Astrocyte (in vitro differentiated cells and primary cell): ENCODE measurements at regions not wholly inside any gene's neighbourhood (a gene's known extent, or its start where the extent isn't known, plus 50 kb on each side); places are given as distances from the start of the nearest gene placed in this dataset.

Experiments used
- DNase-seq: peaks from one replicate; pipeline ENCODE4 v3.0.0-alpha.2; 2010; ENCODE audit warnings: low read depth
- FAIRE-seq: peaks from 2 replicates; lab custom pipeline; 2011; peaks lifted over from hg19 to GRCh38; lab: Jason Lieb, UNC
- H2AFZ ChIP-seq: 2 replicates; pipeline ENCODE4 v1.6.0; 2012; ENCODE audit warnings: low read depth, low read length, inconsistent platforms
- H3K27ac ChIP-seq: 2 replicates; pipeline ENCODE4 v1.5.1; 2011; ENCODE audit warnings: low read depth, low read length, inconsistent platforms
- H3K27me3 ChIP-seq: 2 replicates; pipeline ENCODE4 v1.6.0; 2011; ENCODE audit warnings: low read length, inconsistent platforms; ENCODE audit not compliant: insufficient read depth
- H3K36me3 ChIP-seq: 2 replicates; pipeline ENCODE4 v1.5.1; 2011; ENCODE audit warnings: low read length, inconsistent platforms; ENCODE audit not compliant: insufficient read depth
- H3K4me1 ChIP-seq: 2 replicates; pipeline ENCODE4 v1.5.1; 2011; ENCODE audit warnings: low read length, inconsistent platforms; ENCODE audit not compliant: insufficient read depth
- H3K4me2 ChIP-seq: 2 replicates; pipeline ENCODE4 v1.6.0; 2012; ENCODE audit warnings: low read length, inconsistent platforms
- H3K4me3 ChIP-seq: 2 replicates; pipeline ENCODE4 v1.5.1; 2011; ENCODE audit warnings: low read depth, mild to moderate bottlenecking, low read length, inconsistent platforms; ENCODE audit not compliant: insufficient read depth
- H3K79me2 ChIP-seq: 2 replicates; pipeline ENCODE4 v1.6.0; 2012; ENCODE audit warnings: mild to moderate bottlenecking, low read length, inconsistent platforms; ENCODE audit not compliant: insufficient read depth
- H3K9ac ChIP-seq: 2 replicates; pipeline ENCODE4 v1.6.0; 2012; ENCODE audit warnings: mild to moderate bottlenecking, low read length, inconsistent platforms
- H3K9me3 ChIP-seq: 2 replicates; pipeline ENCODE4 v1.5.1; 2012; ENCODE audit warnings: low read depth, mild to moderate bottlenecking, low read length, inconsistent platforms; ENCODE audit not compliant: insufficient read depth
- H4K20me1 ChIP-seq: 2 replicates; pipeline ENCODE4 v1.6.0; 2012; ENCODE audit warnings: low read length, inconsistent platforms; ENCODE audit not compliant: insufficient read depth
- H3K27ac Mint-ChIP-seq: one replicate; pipeline ENCODE4 v1.8.0; 2021; ENCODE audit warnings: mild to moderate bottlenecking, mixed read lengths; ENCODE audit not compliant: unreplicated experiment
- H3K27me3 Mint-ChIP-seq: one replicate; pipeline ENCODE4 v1.8.0; 2021; ENCODE audit warnings: low read depth, mixed read lengths; ENCODE audit not compliant: unreplicated experiment
- H3K36me3 Mint-ChIP-seq: one replicate; pipeline ENCODE4 v1.8.0; 2021; ENCODE audit warnings: low read depth, mixed read lengths; ENCODE audit not compliant: unreplicated experiment
- H3K4me1 Mint-ChIP-seq: one replicate; pipeline ENCODE4 v1.8.0; 2021; ENCODE audit warnings: low read depth, mixed read lengths; ENCODE audit not compliant: unreplicated experiment
- H3K4me3 Mint-ChIP-seq: one replicate; pipeline ENCODE4 v1.8.0; 2021; ENCODE audit warnings: mild to moderate bottlenecking, moderate library complexity, mixed read lengths; ENCODE audit not compliant: unreplicated experiment
- H3K9me3 Mint-ChIP-seq: one replicate; pipeline ENCODE4 v1.8.0; 2021; ENCODE audit warnings: mild to moderate bottlenecking, mixed read lengths; ENCODE audit not compliant: unreplicated experiment
- EZH2 ChIP-seq: IDR thresholded peaks from 2 replicates; pipeline ENCODE4 v1.6.1; 2012; ENCODE audit warnings: mild to moderate bottlenecking, low read length, inconsistent platforms; ENCODE audit not compliant: insufficient read depth
- TF ChIP-seq, protein P1 (sequence below): IDR thresholded peaks from 2 replicates; pipeline ENCODE4 v1.5.1; 2011; ENCODE audit warnings: low read depth, mild to moderate bottlenecking, inconsistent platforms, low read length, moderate library complexity; ENCODE audit not compliant: insufficient read depth

DNA sequence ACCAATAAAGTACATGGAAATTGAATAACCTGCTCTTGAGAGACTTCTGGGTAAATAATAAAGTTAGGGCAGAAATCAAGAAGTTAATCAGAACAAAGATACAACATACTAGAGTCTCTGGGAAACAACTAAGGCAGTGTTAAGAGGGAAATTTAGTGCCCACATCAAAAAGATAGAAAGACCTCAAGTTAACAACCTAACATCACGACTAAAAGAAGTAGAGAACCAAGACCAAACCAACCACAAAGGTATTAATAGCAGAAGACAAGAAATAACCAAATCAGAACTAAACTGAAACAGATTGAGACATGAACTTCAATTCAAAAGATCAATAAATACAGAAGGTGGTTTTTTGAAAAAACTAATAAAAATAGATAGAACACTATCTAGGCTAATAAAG, 140.7 kb downstream of the JRKL start:
- no peaks in the 10 kb centered on the region for H4K20me1 ChIP-seq
- H3K27me3 Mint-ChIP-seq: no peaks in the 10 kb centered on the region
- no peak overlapping the region for H3K9ac ChIP-seq
- H3K4me2 ChIP-seq: no peak overlapping the region
- TF ChIP-seq, protein P1, sequence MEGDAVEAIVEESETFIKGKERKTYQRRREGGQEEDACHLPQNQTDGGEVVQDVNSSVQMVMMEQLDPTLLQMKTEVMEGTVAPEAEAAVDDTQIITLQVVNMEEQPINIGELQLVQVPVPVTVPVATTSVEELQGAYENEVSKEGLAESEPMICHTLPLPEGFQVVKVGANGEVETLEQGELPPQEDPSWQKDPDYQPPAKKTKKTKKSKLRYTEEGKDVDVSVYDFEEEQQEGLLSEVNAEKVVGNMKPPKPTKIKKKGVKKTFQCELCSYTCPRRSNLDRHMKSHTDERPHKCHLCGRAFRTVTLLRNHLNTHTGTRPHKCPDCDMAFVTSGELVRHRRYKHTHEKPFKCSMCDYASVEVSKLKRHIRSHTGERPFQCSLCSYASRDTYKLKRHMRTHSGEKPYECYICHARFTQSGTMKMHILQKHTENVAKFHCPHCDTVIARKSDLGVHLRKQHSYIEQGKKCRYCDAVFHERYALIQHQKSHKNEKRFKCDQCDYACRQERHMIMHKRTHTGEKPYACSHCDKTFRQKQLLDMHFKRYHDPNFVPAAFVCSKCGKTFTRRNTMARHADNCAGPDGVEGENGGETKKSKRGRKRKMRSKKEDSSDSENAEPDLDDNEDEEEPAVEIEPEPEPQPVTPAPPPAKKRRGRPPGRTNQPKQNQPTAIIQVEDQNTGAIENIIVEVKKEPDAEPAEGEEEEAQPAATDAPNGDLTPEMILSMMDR: no peak
- no peak for TF ChIP-seq EZH2
- H3K4me1 Mint-ChIP-seq: peaks cover 1% of the 10 kb centered on the region
- no peak overlapping the region for H3K4me3 Mint-ChIP-seq
- no peaks in the 10 kb centered on the region for H3K36me3 Mint-ChIP-seq
- peaks cover 1% of the 10 kb centered on the region for H3K9me3 Mint-ChIP-seq
- H3K27ac Mint-ChIP-seq: no peak overlapping the region
- H3K4me1 ChIP-seq: no peaks in the 10 kb centered on the region
- DNase-seq (no peak), FAIRE-seq (no peak)
- H3K9me3 ChIP-seq: no peaks in the 10 kb centered on the region
- no peak overlapping the region for H3K27ac ChIP-seq
- no peak overlapping the region for H3K4me3 ChIP-seq
- H3K27me3 ChIP-seq: no peaks in the 10 kb centered on the region
- H3K79me2 ChIP-seq: no peaks in the 10 kb centered on the region
- no peak overlapping the region for H2AFZ ChIP-seq
- no peaks in the 10 kb centered on the region for H3K36me3 ChIP-seq

DNA sequence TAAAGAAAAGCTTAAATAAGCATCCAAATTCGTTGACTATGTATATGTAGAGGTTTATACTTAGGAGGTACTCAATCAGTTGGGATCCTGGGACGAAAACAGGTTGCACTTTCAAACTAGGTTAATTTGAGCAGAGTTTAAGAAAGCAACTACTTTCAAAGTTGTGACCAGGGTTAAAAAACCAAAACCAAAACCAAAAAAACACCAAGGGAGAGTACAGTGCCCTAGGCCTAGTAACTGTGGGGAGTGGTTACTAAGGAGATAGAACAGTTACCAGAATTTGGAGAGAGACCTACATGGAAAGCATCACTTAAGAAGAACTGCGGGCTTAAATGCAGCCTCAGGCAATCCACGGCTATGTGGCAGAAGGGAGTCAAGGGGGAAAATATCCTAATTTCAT, 148.3 kb downstream of the JRKL start:
- Histone ChIP-seq H3K27me3 (no peaks in the 10 kb centered on the region), H2AFZ (no peak overlapping the region), H3K4me1 (no peaks in the 10 kb centered on the region), H4K20me1 (no peaks in the 10 kb centered on the region), H3K79me2 (no peaks in the 10 kb centered on the region), H3K27ac (no peak overlapping the region), H3K4me3 (no peak overlapping the region), H3K9me3 (no peaks in the 10 kb centered on the region), H3K36me3 (no peaks in the 10 kb centered on the region), H3K4me2 (no peak overlapping the region), H3K9ac (no peak overlapping the region)
- DNase-seq: no peak
- no peak overlapping the region for H3K4me3 Mint-ChIP-seq
- FAIRE-seq: no peak
- TF ChIP-seq, protein P1: no peak
- no peak for TF ChIP-seq EZH2
- no peaks in the 10 kb centered on the region for H3K4me1 Mint-ChIP-seq
- H3K9me3 Mint-ChIP-seq: no peaks in the 10 kb centered on the region
- H3K27me3 Mint-ChIP-seq: no peaks in the 10 kb centered on the region
- H3K27ac Mint-ChIP-seq: no peak overlapping the region
- no peaks in the 10 kb centered on the region for H3K36me3 Mint-ChIP-seq

DNA sequence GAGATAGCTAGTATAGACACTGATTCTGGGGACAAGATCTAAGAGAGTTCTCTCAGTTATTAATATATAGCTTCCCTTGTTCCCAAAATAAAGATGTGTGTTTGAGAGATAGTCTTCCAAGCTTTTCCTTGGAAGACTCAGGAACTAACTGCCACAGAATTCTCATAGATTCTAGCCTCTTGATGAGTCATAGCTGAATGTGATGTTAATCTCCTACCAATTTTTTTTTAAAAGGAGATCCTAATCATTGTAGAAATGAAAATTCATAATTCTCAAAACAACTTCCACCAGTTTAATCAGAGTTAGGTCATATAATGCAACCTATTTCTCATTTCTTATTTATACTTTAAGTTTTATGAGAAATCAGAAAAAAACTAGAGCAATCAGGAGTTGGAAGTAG, 148.8 kb downstream of the JRKL start:
- H3K4me1 Mint-ChIP-seq: no peaks in the 10 kb centered on the region
- Histone ChIP-seq H3K4me1 (no peaks in the 10 kb centered on the region), H3K36me3 (no peaks in the 10 kb centered on the region), H3K9me3 (no peaks in the 10 kb centered on the region), H3K27me3 (no peaks in the 10 kb centered on the region), H3K4me2 (no peak overlapping the region), H4K20me1 (no peaks in the 10 kb centered on the region), H3K79me2 (no peaks in the 10 kb centered on the region), H3K9ac (no peak overlapping the region), H2AFZ (no peak overlapping the region), H3K4me3 (no peak overlapping the region), H3K27ac (no peak overlapping the region)
- no peak overlapping the region for H3K4me3 Mint-ChIP-seq
- H3K27me3 Mint-ChIP-seq: no peaks in the 10 kb centered on the region
- H3K36me3 Mint-ChIP-seq: no peaks in the 10 kb centered on the region
- no peak for DNase-seq
- TF ChIP-seq, protein P1: no peak
- no peak for TF ChIP-seq EZH2
- H3K9me3 Mint-ChIP-seq: no peaks in the 10 kb centered on the region
- no peak overlapping the region for H3K27ac Mint-ChIP-seq
- no peak for FAIRE-seq
